K562 (cell line): ENCODE measurements at regions not wholly inside any gene's neighbourhood (a gene's known extent, or its start where the extent isn't known, plus 50 kb on each side); places are given as distances from the start of the nearest gene placed in this dataset.

Source experiments
- ATAC-seq: fragments of 200-7000 bp; cut with Tn5 transposase; 3 replicates; pipeline ENCODE4 v1.9.1; 2020; ENCODE audit warnings: moderate library complexity
- BruUV-seq: library from RNA; stranded (reverse); fragments of 400-500 nt; replicated peaks from 2 replicates; lab custom pipeline; 2021; lab: Mats Ljungman, UMichigan
- CTCF ChIA-PET: fragments of 300-600 bp; formaldehyde crosslinking; extraction: SDS; loops from one replicate; lab custom pipeline; 2021; ENCODE audit warnings: low intra/inter-chr PET ratio; lab: Yijun Ruan, JAX
- POLR2A ChIA-PET: fragments of 300-600, 350-650 bp; sonication (Branson Sonifier 250); formaldehyde crosslinking; extraction: SDS; loops from one replicate; lab custom pipeline; 2021; ENCODE audit warnings: antibody characterized with exemption, inconsistent platforms; lab: Yijun Ruan, JAX
- DNase-seq, 4 experiments: peaks; one replicate each; pipeline versions ENCODE4 v3.0.0 to v3.0.0-alpha.2; 2011 to 2018; ENCODE audit warnings: low spot score in 3 of 4, mixed read lengths in 3 of 4; ENCODE audit errors: extremely low read depth in 1 of 4
- FAIRE-seq: peaks from 2 replicates; lab custom pipeline; 2011; peaks lifted over from hg19 to GRCh38; lab: Jason Lieb, UNC
- H2AFZ ChIP-seq: 2 replicates; pipeline ENCODE4 v1.6.0; 2011; ENCODE audit warnings: low read depth, low read length, control low read depth, inconsistent platforms
- H3K27ac ChIP-seq: fragments of 200-600 bp; 3 replicates; pipeline ENCODE4 v1.8.0; 2011; ENCODE audit warnings: low read depth, mild to moderate bottlenecking, control low read depth, inconsistent platforms, low read length, moderate library complexity, mixed read lengths; ENCODE audit errors: extremely low read depth
- H3K27me3 ChIP-seq, 2 experiments: fragments of 300-600 bp in 1 of 2; 2 replicates in 1 of 2; 3 replicates in 1 of 2; pipeline versions ENCODE4 v1.6.0 to v1.8.0; 2011; ENCODE audit warnings: inconsistent platforms in 2 of 2, low read length in 2 of 2, mild to moderate bottlenecking in 1 of 2, mixed read lengths in 1 of 2, moderate library complexity in 1 of 2; ENCODE audit not compliant: control insufficient read depth in 2 of 2, insufficient read depth in 2 of 2
- H3K36me3 ChIP-seq: fragments of 300-600 bp; 3 replicates; pipeline ENCODE4 v1.8.0; 2011; ENCODE audit warnings: mild to moderate bottlenecking, low read length, inconsistent platforms; ENCODE audit not compliant: control insufficient read depth, insufficient read depth
- H3K4me1 ChIP-seq, 2 experiments: fragments of 200-600 bp in 1 of 2; replicated peaks in 1 of 2; 2 replicates in 1 of 2; 3 replicates in 1 of 2; pipeline versions ENCODE4 v1.5.1 to v1.8.0; 2011; ENCODE audit warnings: inconsistent platforms in 2 of 2, low read length in 2 of 2, mild to moderate bottlenecking in 1 of 2, mixed read lengths in 1 of 2, moderate library complexity in 1 of 2; ENCODE audit not compliant: control insufficient read depth in 2 of 2, insufficient read depth in 2 of 2
- H3K4me2 ChIP-seq: 2 replicates; pipeline ENCODE4 v1.6.1; 2011; ENCODE audit warnings: low read length, control low read depth, inconsistent platforms, mixed read lengths; ENCODE audit not compliant: insufficient read depth
- H3K4me3 ChIP-seq: fragments of 200-600 bp; sonication (generic), shearing (Covaris generic); 2 replicates; pipeline ENCODE4 v1.5.1; 2016; ENCODE audit warnings: control low read depth, inconsistent platforms
- H3K79me2 ChIP-seq: fragments of 200-600 bp; 3 replicates; pipeline ENCODE4 v1.8.0; 2011; ENCODE audit warnings: low read length, inconsistent platforms; ENCODE audit not compliant: control insufficient read depth, insufficient read depth
- H3K9ac ChIP-seq, 2 experiments: 2 replicates each; pipeline versions ENCODE4 v1.6.0 to v1.6.1; 2011; ENCODE audit warnings: low read depth in 2 of 2, low read length in 2 of 2, control low read depth in 1 of 2, inconsistent platforms in 1 of 2, mild to moderate bottlenecking in 1 of 2, mixed read lengths in 1 of 2; ENCODE audit not compliant: insufficient read depth in 1 of 2
- H3K9me1 ChIP-seq: one replicate; pipeline ENCODE4 v1.6.0; 2011; ENCODE audit warnings: inconsistent platforms, mild to moderate bottlenecking, low read length, moderate library complexity; ENCODE audit not compliant: control insufficient read depth, insufficient read depth
- H3K9me3 ChIP-seq: replicated peaks from 2 replicates; pipeline ENCODE4 v1.5.1; 2011; ENCODE audit warnings: low read depth, low read length, inconsistent platforms; ENCODE audit not compliant: control insufficient read depth, insufficient read depth
- H4K20me1 ChIP-seq: replicated peaks from 2 replicates; pipeline ENCODE4 v1.6.1; 2011; ENCODE audit warnings: low read length, inconsistent platforms, mixed read lengths; ENCODE audit not compliant: control insufficient read depth, insufficient read depth
- DIDO1 ChIP-seq: fragments of 450-650 bp; IDR thresholded peaks from 2 replicates; pipeline ENCODE4 v1.6.1; 2016; ENCODE audit warnings: low read depth, missing biosample characterization, missing genetic modification characterization
- ELF2 ChIP-seq: fragments of 250-450 bp; sonication (Bioruptor Pico); IDR thresholded peaks from 2 replicates; pipeline ENCODE4 v1.5.0; 2021; ENCODE audit warnings: mild to moderate bottlenecking
- FUS ChIP-seq: fragments of 200-400 bp; formaldehyde crosslinking; optimal IDR thresholded peaks from 2 replicates; pipeline ENCODE3; 2017; ENCODE audit warnings: low read depth, low read length
- HNRNPLL ChIP-seq: fragments of 200-400 bp; formaldehyde crosslinking; IDR thresholded peaks from 2 replicates; pipeline ENCODE4 v1.6.1; 2017; ENCODE audit warnings: low read length, low read depth, mild to moderate bottlenecking; ENCODE audit not compliant: poor library complexity, severe bottlenecking
- KAT2B ChIP-seq: IDR thresholded peaks from one replicate; pipeline ENCODE4 v1.6.1; 2012; ENCODE audit warnings: low read depth, mild to moderate bottlenecking, control low read depth, inconsistent platforms, low read length, moderate library complexity
- KDM2B ChIP-seq: fragments of 250-450 bp; sonication (Bioruptor Pico); IDR thresholded peaks from 2 replicates; pipeline ENCODE4 v1.8.0; 2021; ENCODE audit warnings: mild to moderate bottlenecking, moderate library complexity
- NUFIP1 ChIP-seq: fragments of 450-650 bp; IDR thresholded peaks from 2 replicates; pipeline ENCODE4 v1.6.1; 2018; ENCODE audit not compliant: partially characterized antibody
- SIX5 ChIP-seq, 2 experiments: IDR thresholded peaks; 2 replicates each; pipeline ENCODE4 v1.6.1; 2011; ENCODE audit warnings: low read length in 2 of 2, borderline replicate concordance in 1 of 2, low read depth in 1 of 2, mild to moderate bottlenecking in 1 of 2, moderate library complexity in 1 of 2; ENCODE audit not compliant: insufficient read depth in 1 of 2
- TOE1 ChIP-seq, 2 experiments: fragments of 450-650 bp in 1 of 2; sonication (generic) in 1 of 2; formaldehyde crosslinking in 1 of 2; IDR thresholded peaks; 2 replicates each; pipeline versions ENCODE4 v1.7.1 to v1.8.0; 2016 to 2022; ENCODE audit warnings: borderline replicate concordance in 2 of 2, mild to moderate bottlenecking in 2 of 2, antibody characterized with exemption in 1 of 2, inconsistent platforms in 1 of 2, low read depth in 1 of 2, missing genetic modification reagents in 1 of 2, moderate library complexity in 1 of 2
- USF1 ChIP-seq: sonication (generic); formaldehyde crosslinking; IDR thresholded peaks from 2 replicates; pipeline ENCODE4 v1.9.0; 2022; ENCODE audit warnings: mild to moderate bottlenecking, missing genetic modification reagents
- ZNF354B ChIP-seq: fragments of 250-450 bp; sonication (Bioruptor Pico); IDR thresholded peaks from 2 replicates; pipeline ENCODE4 v1.4.0; 2020
- ZNF75A ChIP-seq: fragments of 450-650 bp; formaldehyde crosslinking; IDR thresholded peaks from 2 replicates; pipeline ENCODE4 v1.4.0; 2020; ENCODE audit warnings: mild to moderate bottlenecking
- WGBS: fragments of 100-300 bp; shearing (Covaris generic); methylation state at CpG from one replicate; pipeline ENCODE4 v1.1.6; 2016; ENCODE audit warnings: low coverage, mixed read lengths; ENCODE audit not compliant: insufficient coverage; ENCODE audit errors: missing lambda C conversion rate; 5-methylcytosine and 5-hydroxymethylcytosine counted together
- in situ Hi-C: fragments of 300-500 bp; cut with MboI; formaldehyde crosslinking; loops from 4 replicates; pipeline ENCODE4 v1.15.0; 2018; ENCODE audit warnings: inconsistent platforms, mixed read lengths
- intact Hi-C: fragments of 100-400 bp; cut with micrococcal nuclease; formaldehyde crosslinking; loops from 2 replicates; pipeline ENCODE4 v1.14.2; 2022
- TF ChIP-seq, protein P1 (sequence below): fragments of 450-650 bp; formaldehyde crosslinking; IDR thresholded peaks from 2 replicates; pipeline ENCODE4 v1.4.0; 2020; ENCODE audit warnings: mild to moderate bottlenecking, mixed read lengths
- TF ChIP-seq, protein P2 (sequence below): fragments of 450-650 bp; formaldehyde crosslinking; IDR thresholded peaks from 2 replicates; pipeline ENCODE4 v1.4.0; 2022; ENCODE audit warnings: mild to moderate bottlenecking, moderate library complexity
- TF ChIP-seq, protein P3 (sequence below): fragments of 250-450 bp; sonication (Bioruptor Pico); IDR thresholded peaks from 2 replicates; pipeline ENCODE4 v1.9.0; 2021; ENCODE audit warnings: mild to moderate bottlenecking
- TF ChIP-seq, protein P4 (sequence below), 2 experiments: fragments of 450-650 bp in 1 of 2; IDR thresholded peaks; 2 replicates each; pipeline ENCODE4 v1.6.1; 2011 to 2017; ENCODE audit warnings: low read depth in 2 of 2, antibody characterized with exemption in 1 of 2, borderline replicate concordance in 1 of 2, low read length in 1 of 2, mild to moderate bottlenecking in 1 of 2, mixed read lengths in 1 of 2; ENCODE audit not compliant: control insufficient read depth in 1 of 2

DNA sequence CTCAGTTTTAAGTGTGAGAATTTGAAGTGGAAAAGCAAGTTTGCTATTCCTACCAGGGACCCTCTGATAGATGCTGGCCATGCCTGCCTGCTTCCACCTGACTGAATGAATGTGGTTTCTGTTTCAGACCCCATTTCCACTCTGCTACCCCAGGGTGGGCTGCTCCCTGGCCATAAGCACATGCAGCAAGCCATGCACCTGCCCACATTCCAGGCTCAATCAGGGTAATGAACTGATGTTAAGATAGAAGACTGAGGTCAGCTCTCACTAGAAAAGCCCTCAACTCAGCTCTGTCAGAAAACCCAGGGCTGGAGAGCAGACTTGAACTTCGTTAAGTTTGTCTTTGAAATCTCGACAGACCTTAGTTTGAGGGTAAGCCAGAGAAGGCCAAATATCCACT lies 333.9 kb downstream of the CYRIA start:
- H3K9me1 ChIP-seq = no peaks in the 10 kb centered on the region
- ATAC-seq (no peak), DNase-seq (no peak), FAIRE-seq (no peak)
- no TSS peak for BruUV-seq
- no peak overlapping the region for H3K27ac ChIP-seq
- WGBS = 0% methylated on average over 2 of the region's 2 CpGs
- H3K27me3 ChIP-seq = peaks cover 0 to 6% of the 10 kb centered on the region in 2 experiments; a peak in 3 of 5 replicates
- H4K20me1 ChIP-seq = 0 out of 2 replicates have a peak, but pooled peaks cover 3% of the 10 kb centered on the region
- intact Hi-C loops = no loop called here
- POLR2A ChIA-PET = no interaction called here
- H3K4me1 ChIP-seq = no peaks in the 10 kb centered on the region
- H3K4me2 ChIP-seq = no peak overlapping the region
- H3K9ac ChIP-seq = no peak overlapping the region
- no peaks in the 10 kb centered on the region for H3K9me3 ChIP-seq
- H3K4me3 ChIP-seq = no peak overlapping the region
- no peak overlapping the region for H2AFZ ChIP-seq
- no peaks in the 10 kb centered on the region for H3K36me3 ChIP-seq
- in situ Hi-C loops = no loop called here
- CTCF ChIA-PET = no interaction called here
- no peaks in the 10 kb centered on the region for H3K79me2 ChIP-seq
- TF ChIP-seq ZNF354B (no peak), KDM2B (CRISPR knock-in tag) (no peak), DIDO1 (tag) (no peak), ZNF75A (CRISPR knock-in tag) (no peak), SIX5 (IDR thresholded peaks at IDR 0.05; ENCODE audit: borderline replicate concordance in 1 of 2, insufficient read depth in 1 of 2, low read depth in 1 of 2, low read length in 2 of 2) (no peak), ELF2 (CRISPR knock-in tag) (no peak), NUFIP1 (no peak), FUS (no peak), USF1 (CRISPR knock-in tag) (no peak), TOE1 (IDR thresholded peaks at IDR 0.05; ENCODE audit: borderline replicate concordance) (no peak), TOE1 (CRISPR knock-in tag; IDR thresholded peaks at IDR 0.05; ENCODE audit: borderline replicate concordance, low read depth) (no peak), KAT2B (no peak), HNRNPLL (no peak)
- TF ChIP-seq, protein P1, sequence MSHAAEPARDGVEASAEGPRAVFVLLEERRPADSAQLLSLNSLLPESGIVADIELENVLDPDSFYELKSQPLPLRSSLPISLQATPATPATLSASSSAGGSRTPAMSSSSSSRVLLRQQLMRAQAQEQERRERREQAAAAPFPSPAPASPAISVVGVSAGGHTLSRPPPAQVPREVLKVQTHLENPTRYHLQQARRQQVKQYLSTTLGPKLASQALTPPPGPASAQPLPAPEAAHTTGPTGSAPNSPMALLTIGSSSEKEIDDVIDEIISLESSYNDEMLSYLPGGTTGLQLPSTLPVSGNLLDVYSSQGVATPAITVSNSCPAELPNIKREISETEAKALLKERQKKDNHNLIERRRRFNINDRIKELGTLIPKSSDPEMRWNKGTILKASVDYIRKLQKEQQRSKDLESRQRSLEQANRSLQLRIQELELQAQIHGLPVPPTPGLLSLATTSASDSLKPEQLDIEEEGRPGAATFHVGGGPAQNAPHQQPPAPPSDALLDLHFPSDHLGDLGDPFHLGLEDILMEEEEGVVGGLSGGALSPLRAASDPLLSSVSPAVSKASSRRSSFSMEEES = no peak
- TF ChIP-seq, protein P2, sequence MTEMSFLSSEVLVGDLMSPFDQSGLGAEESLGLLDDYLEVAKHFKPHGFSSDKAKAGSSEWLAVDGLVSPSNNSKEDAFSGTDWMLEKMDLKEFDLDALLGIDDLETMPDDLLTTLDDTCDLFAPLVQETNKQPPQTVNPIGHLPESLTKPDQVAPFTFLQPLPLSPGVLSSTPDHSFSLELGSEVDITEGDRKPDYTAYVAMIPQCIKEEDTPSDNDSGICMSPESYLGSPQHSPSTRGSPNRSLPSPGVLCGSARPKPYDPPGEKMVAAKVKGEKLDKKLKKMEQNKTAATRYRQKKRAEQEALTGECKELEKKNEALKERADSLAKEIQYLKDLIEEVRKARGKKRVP (CRISPR knock-in tag) = no peak
- TF ChIP-seq, protein P3, sequence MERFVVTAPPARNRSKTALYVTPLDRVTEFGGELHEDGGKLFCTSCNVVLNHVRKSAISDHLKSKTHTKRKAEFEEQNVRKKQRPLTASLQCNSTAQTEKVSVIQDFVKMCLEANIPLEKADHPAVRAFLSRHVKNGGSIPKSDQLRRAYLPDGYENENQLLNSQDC (CRISPR knock-in tag) = no peak
- TF ChIP-seq, protein P4, sequence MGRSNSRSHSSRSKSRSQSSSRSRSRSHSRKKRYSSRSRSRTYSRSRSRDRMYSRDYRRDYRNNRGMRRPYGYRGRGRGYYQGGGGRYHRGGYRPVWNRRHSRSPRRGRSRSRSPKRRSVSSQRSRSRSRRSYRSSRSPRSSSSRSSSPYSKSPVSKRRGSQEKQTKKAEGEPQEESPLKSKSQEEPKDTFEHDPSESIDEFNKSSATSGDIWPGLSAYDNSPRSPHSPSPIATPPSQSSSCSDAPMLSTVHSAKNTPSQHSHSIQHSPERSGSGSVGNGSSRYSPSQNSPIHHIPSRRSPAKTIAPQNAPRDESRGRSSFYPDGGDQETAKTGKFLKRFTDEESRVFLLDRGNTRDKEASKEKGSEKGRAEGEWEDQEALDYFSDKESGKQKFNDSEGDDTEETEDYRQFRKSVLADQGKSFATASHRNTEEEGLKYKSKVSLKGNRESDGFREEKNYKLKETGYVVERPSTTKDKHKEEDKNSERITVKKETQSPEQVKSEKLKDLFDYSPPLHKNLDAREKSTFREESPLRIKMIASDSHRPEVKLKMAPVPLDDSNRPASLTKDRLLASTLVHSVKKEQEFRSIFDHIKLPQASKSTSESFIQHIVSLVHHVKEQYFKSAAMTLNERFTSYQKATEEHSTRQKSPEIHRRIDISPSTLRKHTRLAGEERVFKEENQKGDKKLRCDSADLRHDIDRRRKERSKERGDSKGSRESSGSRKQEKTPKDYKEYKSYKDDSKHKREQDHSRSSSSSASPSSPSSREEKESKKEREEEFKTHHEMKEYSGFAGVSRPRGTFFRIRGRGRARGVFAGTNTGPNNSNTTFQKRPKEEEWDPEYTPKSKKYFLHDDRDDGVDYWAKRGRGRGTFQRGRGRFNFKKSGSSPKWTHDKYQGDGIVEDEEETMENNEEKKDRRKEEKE (IDR thresholded peaks at IDR 0.05; ENCODE audit: borderline replicate concordance in 1 of 2, control insufficient read depth in 1 of 2, low read depth in 2 of 2, low read length in 1 of 2) = no peak
